AG20443 (cell line): ENCODE measurements at regions not wholly inside any gene's neighbourhood (a gene's known extent, or its start where the extent isn't known, plus 50 kb on each side); places are given as distances from the start of the nearest gene placed in this dataset.
"Not testable (repeated sequence)": the region's sequence is repeated elsewhere in the genome, so short reads cannot be mapped to it uniquely, and the experiment has no call there.

Experiments
- DNase-seq: peaks from one replicate; pipeline ENCODE4 v3.0.0; 2012; ENCODE audit warnings: low spot score, mixed read lengths

DNA sequence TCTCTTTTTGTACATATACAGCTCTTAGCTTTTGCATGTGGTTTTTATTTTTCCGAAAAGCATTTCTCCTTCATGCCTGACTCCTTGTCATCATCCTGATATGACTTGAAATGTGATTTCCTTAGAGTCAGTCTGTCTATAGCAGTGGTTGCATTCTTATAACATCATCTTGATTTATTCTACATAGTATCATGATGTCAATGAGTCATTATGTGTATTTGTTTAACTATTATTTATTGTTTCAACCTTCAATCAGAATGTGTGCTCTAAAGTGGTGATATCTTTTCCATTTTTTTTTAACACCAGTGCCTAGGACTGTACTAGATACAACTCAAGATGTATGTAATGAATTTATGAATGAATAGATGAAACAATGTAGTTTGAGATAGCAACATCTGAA is 354.9 kb upstream of the CDH8 start:
- no peak for DNase-seq

GRCh38 chr16:62390214-62390613 is 354.0 kb upstream of the CDH8 start:
- DNase-seq, result no peak

GRCh38 chr16:62386411-62386810 is 350.2 kb upstream of the CDH8 start:
- DNase-seq, result no peak

DNA sequence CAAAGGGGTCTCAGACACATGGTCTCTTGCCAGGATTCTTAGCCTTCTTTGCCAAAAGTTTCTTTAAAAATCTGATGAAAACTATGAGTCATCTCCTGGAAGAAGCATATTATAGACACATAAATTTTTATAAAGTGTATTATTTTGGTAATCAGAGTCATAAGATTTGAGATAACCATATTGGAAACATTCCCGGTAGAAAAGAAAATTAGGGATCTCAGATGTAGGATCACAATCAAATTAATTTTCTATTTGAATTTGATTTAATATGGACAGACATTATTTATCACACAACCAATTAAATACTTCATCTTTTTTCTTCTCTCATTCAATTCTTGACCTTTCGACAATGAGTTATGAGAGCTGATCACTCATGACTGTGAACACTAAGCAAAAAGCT is 347.7 kb upstream of the CDH8 start:
- DNase-seq, result no peak

DNA sequence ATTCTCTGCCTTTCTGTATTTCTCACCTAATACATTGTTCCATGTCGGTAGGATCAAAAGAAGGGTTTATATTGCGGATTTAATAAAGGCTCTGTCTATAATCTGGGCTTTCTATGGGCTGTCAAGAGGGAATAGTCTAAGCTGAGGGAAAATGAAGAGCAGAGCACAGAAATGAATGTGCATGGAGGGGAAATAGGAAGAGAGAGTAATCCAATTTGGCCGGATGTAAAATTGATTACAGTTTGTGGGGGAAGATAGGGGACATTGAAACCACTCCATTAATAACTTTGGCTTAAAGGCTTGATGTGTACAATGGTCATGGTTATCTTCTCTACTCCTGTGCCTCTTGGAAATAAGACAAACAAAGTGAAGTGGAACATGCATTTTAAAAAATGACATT is 334.2 kb upstream of the CDH8 start:
- no peak for DNase-seq

GRCh38 chr16:62363501-62363900 is 327.3 kb upstream of the CDH8 start:
- DNase-seq, result no peak

- no peak for DNase-seq
Measured at GRCh38 chr16:62353355-62353754, 317.1 kb upstream of the CDH8 start.

- DNase-seq, result no peak
Measured at GRCh38 chr16:62342216-62342615, 306.0 kb upstream of the CDH8 start.

DNA sequence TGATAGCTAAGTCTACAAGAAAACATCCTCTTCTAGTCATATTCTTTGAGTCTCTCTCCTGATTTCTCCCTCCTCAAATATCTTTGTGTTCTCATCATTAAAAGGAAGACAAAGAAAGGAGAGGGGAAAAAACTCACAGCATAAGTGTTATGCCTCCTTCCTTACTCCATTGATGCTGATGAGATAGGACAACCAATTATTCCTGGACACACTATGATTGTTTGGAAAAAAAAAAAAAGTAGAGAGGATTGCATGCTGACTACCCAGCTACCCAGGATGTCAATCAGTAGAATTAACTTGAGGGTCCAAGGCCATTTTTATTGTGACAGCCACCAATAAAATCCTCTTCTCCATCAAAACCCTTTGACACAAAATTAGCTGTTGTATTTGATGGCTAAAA is 299.1 kb upstream of the CDH8 start:
- no peak for DNase-seq

DNA sequence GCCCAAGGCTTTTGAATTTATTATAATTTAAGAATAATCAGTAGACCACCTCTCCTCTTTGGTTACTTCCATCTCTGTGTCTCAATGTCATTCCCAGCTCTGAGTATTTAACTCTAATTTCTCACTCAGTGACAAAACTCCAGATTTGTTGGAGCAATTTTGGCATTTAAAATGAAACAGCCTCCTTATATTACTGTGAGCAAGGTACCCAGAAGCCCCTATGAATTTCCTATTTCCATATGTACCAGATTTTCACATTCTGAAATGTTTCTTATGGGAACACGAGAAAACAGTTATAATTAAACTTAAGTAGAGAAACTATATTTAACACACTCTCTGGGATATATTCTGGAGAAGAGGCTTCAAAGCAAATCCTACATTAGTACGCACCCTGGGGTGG is 285.4 kb upstream of the CDH8 start:
- no peak for DNase-seq

DNA sequence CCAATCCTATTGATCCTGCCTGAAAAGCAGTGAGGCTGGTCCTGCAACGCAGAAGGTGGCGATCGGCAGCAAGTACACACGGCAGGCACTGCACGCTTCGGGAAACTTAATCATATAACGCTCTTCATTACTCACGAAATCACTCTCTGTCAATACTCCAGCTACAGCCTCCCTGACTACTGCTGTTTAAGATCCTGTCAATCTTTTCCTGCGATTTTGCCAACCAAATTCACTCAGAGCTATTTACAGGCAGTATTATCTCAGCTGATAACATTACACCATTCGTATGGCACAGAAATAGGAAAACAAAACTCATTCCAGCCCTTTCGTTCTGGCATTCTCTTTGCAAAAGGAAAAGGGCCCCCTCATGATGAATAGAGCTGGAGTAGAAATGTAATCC is 262.4 kb upstream of the CDH8 start:
- no peak for DNase-seq

- no peak for DNase-seq
Measured at GRCh38 chr16:62294213-62294972, 258.2 kb upstream of the CDH8 start.

GRCh38 chr16:62288990-62289629 is 252.9 kb upstream of the CDH8 start:
- no peak for DNase-seq

DNA sequence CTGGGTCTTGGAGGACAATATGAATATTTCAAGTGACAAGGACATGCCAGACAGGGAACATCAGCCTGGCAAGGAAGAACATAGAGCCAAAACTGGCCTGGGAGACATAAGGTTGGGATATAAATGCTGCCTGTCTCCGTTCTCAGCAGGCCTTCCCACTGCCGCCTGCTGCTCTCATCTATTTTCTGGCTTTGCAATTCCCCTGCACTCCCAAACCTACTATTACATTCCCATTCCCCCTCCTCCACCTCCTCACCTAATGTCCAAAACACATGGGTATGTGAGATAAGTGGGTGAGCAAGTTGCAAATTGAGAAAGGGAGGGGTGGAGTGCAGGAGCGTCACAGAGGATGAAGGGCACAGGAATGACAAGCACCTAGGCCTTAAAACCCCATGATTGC is 244.3 kb upstream of the CDH8 start:
- DNase-seq, result no peak

- DNase-seq, result no peak
Measured at GRCh38 chr16:62277942-62278341, 241.7 kb upstream of the CDH8 start.

GRCh38 chr16:62276637-62277036 is 240.4 kb upstream of the CDH8 start:
- DNase-seq, result no peak

DNA sequence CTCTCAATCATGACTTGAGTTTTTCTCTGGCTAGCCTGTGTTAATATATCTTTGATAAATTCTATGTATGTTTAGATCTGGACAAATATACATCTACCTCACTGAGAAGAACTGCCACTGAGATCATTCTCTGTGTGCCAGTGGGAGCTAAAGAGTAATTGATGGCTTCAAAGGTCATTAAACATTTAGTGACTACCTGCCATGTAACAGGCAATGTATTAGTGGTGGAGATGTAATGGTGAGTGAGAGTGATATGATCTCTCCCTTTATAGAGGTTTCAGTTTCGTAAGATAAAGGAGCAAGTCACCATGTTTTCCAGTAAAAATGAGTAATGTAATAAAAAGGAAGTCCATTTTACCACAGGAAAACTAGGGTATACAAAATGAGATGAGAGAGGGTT is 235.8 kb upstream of the CDH8 start:
- no peak for DNase-seq

GRCh38 chr16:62261760-62262159 is 225.5 kb upstream of the CDH8 start:
- no peak for DNase-seq

DNA sequence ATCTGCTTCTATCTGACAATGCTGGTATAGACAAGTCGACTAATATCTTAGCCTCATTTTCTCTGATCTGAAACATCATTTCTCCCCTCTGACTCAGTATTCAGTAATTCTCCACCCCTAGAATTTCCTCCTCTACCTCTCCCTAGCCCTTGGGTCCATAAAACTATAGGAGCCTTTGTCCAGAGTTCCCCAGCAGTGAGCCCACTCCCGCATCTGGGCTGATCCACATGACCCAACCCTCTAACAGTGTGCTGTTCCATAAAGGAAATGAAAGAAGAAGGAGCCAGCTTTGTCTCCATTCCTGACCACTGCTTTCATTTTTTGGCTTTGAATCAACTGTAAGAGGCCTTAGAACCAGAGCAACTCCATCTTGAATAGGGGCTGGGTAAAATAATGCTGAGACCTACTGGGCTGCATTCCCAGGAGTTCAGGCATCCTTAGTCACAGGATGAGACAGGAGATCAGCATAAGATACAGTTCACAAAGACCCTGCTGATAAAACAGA is 222.7 kb upstream of the CDH8 start:
- not testable (repeated sequence) for DNase-seq

- DNase-seq, result no peak
Measured at GRCh38 chr16:62256406-62256805, 220.2 kb upstream of the CDH8 start.

DNA sequence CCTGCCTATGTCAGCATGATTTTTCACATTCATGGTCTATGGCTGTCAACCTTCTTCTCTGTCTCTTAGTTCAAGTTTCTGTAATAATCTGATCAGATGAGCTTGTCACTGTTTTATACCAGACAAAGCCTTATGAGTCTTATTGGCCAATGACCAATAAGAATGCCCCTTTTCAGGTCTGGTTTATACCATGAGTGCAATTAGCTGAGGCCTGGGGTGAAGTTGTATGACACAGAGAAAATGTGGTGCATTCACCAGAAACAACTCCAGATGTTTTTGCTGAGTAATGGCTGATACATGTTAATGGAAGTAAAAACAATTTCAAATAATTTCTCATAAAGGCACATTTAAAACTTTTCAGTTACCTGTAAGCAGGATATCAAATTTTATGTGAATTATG is 218.6 kb upstream of the CDH8 start:
- no peak for DNase-seq

- DNase-seq, result no peak
Measured at GRCh38 chr16:62254372-62254771, 218.1 kb upstream of the CDH8 start.

DNA sequence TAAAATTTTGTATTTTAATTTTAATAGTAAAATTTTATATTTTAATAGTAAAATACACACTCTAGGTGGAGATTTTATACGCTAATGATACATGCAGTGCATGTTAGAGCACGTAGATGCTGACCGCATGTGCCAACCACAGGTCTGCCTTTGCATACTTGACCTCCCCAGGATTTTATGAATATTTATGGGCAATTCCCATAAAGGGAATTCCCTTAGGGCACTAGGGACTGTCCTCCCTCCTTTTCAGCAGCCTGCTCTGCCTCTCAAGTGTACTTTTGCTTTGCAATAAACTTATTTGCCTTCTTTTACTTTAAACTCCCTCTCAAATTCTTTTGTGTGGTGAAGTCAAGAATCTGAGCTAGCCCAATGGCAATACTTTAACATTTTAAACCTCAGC is 217.7 kb upstream of the CDH8 start:
- no peak for DNase-seq

DNA sequence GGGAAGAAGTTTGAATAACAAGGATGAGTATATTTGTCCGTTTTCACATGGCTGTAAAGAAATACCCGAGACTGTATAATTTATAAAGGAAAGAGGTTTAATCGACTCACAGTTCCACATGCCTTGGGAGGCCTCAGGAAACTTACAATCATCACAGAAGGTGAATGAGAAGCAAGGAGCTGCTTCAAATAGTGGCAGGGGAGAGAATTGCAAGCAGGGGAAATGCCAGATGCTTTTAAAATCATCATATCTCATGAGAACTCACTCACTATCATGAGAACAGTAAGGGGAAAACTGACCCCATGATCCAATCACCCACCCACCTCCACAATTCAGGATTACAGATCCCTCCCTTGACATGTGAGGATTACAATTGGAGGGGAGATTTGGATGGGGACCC is 212.8 kb upstream of the CDH8 start:
- DNase-seq, result no peak
